Esophagus squamous epithelium (tissue), 5 donors: ENCODE measurements at regions not wholly inside any gene's neighbourhood (a gene's known extent, or its start where the extent isn't known, plus 50 kb on each side); places are given as distances from the start of the nearest gene placed in this dataset.
"Not testable (repeated sequence)": the region's sequence is repeated elsewhere in the genome, so short reads cannot be mapped to it uniquely, and the experiment has no call there.

Experiments used
- DNase-seq: peaks from one replicate; lab custom pipeline; 2025; lab: John Stamatoyannopoulos, UW
- H3K27ac ChIP-seq, 4 donors: fragments of 200-600 bp; sonication (generic); one replicate each; pipeline ENCODE4 v1.5.1; 2016 to 2019; ENCODE audit warnings: mild to moderate bottlenecking in 1 of 4
- H3K27me3 ChIP-seq, 4 donors: fragments of 200-600 bp; sonication (generic); 1 replicate in 3 of 4; 2 replicates in 1 of 4; pipeline versions ENCODE4 v1.5.1 to v1.6.0; 2017 to 2021; ENCODE audit warnings: antibody characterized with exemption in 1 of 4
- H3K36me3 ChIP-seq, 3 donors: fragments of 200-600 bp; sonication (generic); one replicate each; pipeline ENCODE4 v1.5.1; 2016 to 2019
- H3K4me1 ChIP-seq, 3 donors: fragments of 200-600 bp; sonication (generic); one replicate each; pipeline ENCODE4 v1.5.1; 2017 to 2019
- H3K4me3 ChIP-seq, 4 donors: fragments of 200-600 bp; sonication (generic); 1 replicate in 3 of 4; 2 replicates in 1 of 4; pipeline ENCODE4 v1.5.1; 2016 to 2019; ENCODE audit warnings: mild to moderate bottlenecking in 2 of 4, moderate library complexity in 1 of 4
- H3K9me3 ChIP-seq, 3 donors: fragments of 200-600 bp; sonication (generic); one replicate each; pipeline ENCODE4 v1.5.1; 2016 to 2019
- CTCF ChIP-seq, 6 experiments: fragments of 450-650 bp in 4 of 6; fragments of 200-600 bp in 2 of 6; sonication (generic) in 2 of 6; IDR thresholded peaks; one replicate each; pipeline ENCODE4 v1.5.1; 2016 to 2019; ENCODE audit warnings: antibody characterized with exemption in 6 of 6, mild to moderate bottlenecking in 4 of 6, moderate library complexity in 4 of 6
- POLR2A ChIP-seq, 4 donors: fragments of 450-650 bp; IDR thresholded peaks; one replicate each; pipeline ENCODE4 v1.6.1; 2017; ENCODE audit warnings: antibody characterized with exemption in 4 of 4, mild to moderate bottlenecking in 4 of 4, moderate library complexity in 3 of 4
- WGBS, 2 donors: methylation state at CpG; one replicate each; pipeline ENCODE4 v1.1.5; 2018; 5-methylcytosine and 5-hydroxymethylcytosine counted together
- intact Hi-C: fragments of 100-400 bp; cut with DNase I; formaldehyde crosslinking; loops from one replicate; pipeline ENCODE4 v1.15.0; 2022
- donor health status: DM: yes; HTN: yes; CAD: no.

DNA sequence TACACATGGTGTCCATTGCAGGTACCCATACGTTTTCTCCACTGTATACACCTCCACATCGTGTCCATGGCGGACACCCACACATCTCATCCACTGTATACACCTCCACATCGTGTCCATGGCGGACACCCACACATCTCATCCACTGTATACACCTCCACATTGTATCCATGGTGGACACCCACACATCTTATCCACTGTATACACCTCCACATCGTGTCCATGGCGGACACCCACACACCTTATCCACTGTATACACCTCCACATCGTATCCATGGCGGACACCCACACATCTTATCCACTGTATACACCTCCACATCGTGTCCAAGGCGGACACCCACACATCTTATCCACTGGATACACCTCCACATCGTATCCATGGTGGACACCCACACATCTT lies 50.4 kb upstream of the TTC34 start:
- intact Hi-C loops, H3K4me1 ChIP-seq, H3K36me3 ChIP-seq, H3K27ac ChIP-seq, H3K4me3 ChIP-seq, DNase-seq, H3K9me3 ChIP-seq: not testable (repeated sequence)
- WGBS, 2 donors, result 82 to 84% methylated on average over 12 of the region's 12 CpGs
- peaks cover 0 to 78% (median 0%) of the 10 kb centered on the region in 4 donors for H3K27me3 ChIP-seq

DNA sequence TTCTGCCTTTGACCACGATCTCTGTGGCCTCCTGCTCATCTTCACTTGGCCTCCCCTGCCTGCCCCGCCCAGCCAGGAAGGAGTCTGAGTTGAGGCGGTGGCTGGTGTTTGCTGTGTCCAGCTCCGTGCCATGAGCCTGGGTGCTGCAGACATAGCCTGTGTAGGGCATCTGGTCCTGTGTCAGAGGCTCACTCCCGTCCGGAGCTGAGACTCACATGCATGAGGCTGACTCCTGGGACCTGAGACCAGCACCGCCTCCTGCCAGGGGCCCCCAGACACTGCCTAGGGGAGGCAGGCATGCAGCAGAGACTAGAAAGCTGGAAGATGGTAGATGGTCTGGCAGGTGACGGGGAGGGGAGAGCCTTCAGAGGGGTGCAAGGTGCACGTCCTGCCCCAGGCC lies 52.2 kb upstream of the TTC34 start:
- WGBS, 2 donors, result 66 to 83% methylated on average over 4 of the region's 9 CpGs
- Histone ChIP-seq H3K4me3 (no peak overlapping the region), H3K36me3 (no peaks in the 10 kb centered on the region), H3K9me3 (no peaks in the 10 kb centered on the region), H3K4me1 (no peaks in the 10 kb centered on the region), H3K27ac (no peak overlapping the region), H3K27me3 (peaks cover 0 to 75% (median 0%) of the 10 kb centered on the region in 4 donors)
- intact Hi-C loops, result no loop called here
- no peak for TF ChIP-seq CTCF (IDR thresholded peaks at IDR 0.05)
- TF ChIP-seq POLR2A (IDR thresholded peaks at IDR 0.05), result no peak
- DNase-seq, result no peak

GRCh38 chr1:2854151-2854550 lies 52.7 kb upstream of the TTC34 start:
- Histone ChIP-seq H3K4me1 (no peaks in the 10 kb centered on the region), H3K4me3 (no peak overlapping the region), H3K27ac (no peak overlapping the region), H3K36me3 (no peaks in the 10 kb centered on the region), H3K9me3 (no peaks in the 10 kb centered on the region), H3K27me3 (peaks cover 0 to 70% (median 0%) of the 10 kb centered on the region in 4 donors)
- no peak for DNase-seq
- TF ChIP-seq CTCF (IDR thresholded peaks at IDR 0.05) (no peak), POLR2A (IDR thresholded peaks at IDR 0.05) (no peak)
- WGBS, 2 donors, result 83 to 87% methylated on average over 1 to 9 of the region's 13 CpGs
- intact Hi-C loops, result no loop called here

DNA sequence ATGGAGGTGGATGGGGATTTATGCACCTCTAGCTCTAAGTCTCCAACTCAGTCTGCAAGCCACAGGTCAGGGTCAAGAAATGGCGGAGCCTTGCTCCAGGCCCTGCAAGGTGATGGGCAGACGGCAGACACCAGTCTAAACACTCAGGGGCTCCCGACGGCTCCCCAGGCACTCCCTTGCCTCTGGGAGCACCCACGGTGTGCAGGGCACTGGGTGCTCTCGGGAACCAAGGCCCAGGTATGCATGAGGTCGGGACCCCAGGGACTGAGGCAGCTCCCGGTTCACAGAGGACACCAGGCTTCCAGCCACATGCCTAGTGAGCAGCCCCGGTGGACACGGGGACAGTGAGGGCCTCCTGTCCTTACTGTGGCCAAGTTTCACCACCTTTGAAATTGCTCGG lies 53.1 kb upstream of the TTC34 start:
- Histone ChIP-seq H3K4me1 (no peaks in the 10 kb centered on the region), H3K4me3 (no peak overlapping the region), H3K27ac (no peak overlapping the region), H3K9me3 (no peaks in the 10 kb centered on the region), H3K27me3 (peaks cover 0 to 66% (median 0%) of the 10 kb centered on the region in 4 donors), H3K36me3 (no peaks in the 10 kb centered on the region)
- 73% methylated on average over 2 of the region's 11 CpGs; no CpG with 5 or more reads in 1 of the 2 donors for WGBS, 2 donors
- TF ChIP-seq POLR2A (IDR thresholded peaks at IDR 0.05) (no peak), CTCF (IDR thresholded peaks at IDR 0.05) (no peak)
- intact Hi-C loops, result no loop called here
- DNase-seq, result no peak

DNA sequence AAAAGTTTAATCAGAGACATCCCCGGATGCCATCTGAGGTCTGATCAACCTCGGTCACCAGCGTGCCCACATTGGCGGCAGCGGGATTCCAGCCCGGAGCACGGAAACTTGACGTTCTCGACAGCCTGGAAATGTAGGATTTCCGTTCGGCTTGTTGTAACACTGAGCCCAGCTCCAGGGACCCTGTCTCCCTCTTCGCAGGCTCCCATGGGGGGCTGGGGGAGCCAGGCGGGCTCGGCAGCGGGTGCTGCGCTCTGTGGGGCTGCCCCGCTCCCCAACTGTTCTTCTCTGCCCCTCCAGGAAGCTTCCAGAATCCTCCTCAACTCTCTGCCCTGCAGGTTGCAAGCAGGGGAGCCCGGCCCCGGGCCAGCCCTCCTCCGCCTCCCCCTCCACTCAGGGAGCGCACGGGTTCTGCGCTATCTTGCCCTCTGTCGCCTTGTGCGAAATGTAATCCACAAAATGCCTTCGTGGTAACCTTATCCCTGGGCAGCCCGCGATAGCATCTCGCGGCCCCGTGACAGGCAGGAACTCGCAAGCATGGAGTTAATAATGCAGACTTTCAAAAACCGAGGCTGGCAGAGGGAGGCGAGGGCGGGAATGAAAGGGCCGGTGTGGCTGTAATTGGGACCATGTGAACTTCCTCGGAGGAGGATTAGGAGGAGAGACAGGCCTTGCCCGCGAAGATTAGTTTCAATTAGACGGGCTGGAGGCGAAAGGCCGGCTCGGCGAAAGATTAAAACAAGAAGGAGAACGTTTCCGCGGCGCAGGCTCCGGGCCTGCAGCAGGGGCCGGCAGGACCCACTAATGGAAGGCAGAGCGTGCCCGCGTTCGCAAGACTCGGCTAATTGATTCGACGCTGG lies 53.9 kb upstream of the TTC34 start:
- Histone ChIP-seq H3K9me3 (no peaks in the 10 kb centered on the region), H3K4me3 (no peak overlapping the region), H3K27ac (no peak overlapping the region), H3K4me1 (no peaks in the 10 kb centered on the region), H3K36me3 (no peaks in the 10 kb centered on the region), H3K27me3 (peaks cover 0 to 62% (median 0%) of the 10 kb centered on the region in 4 donors)
- no peak for DNase-seq
- TF ChIP-seq CTCF (IDR thresholded peaks at IDR 0.05), result no peak
- TF ChIP-seq POLR2A (IDR thresholded peaks at IDR 0.05), result no peak
- WGBS, 2 donors, result 73 to 75% methylated on average over 28 of the region's 57 CpGs
- intact Hi-C loops, result no loop called here
